HUES6 (cell line): ENCODE measurements at regions not wholly inside any gene's neighbourhood (a gene's known extent, or its start where the extent isn't known, plus 50 kb on each side); places are given as distances from the start of the nearest gene placed in this dataset.

ENCODE experiments used
- H3K27ac ChIP-seq: 2 replicates; pipeline ENCODE4 v1.7.0; 2013; ENCODE audit warnings: low read depth, mild to moderate bottlenecking, low read length, inconsistent platforms
- H3K27me3 ChIP-seq: 2 replicates; pipeline ENCODE4 v1.6.1; 2013; ENCODE audit warnings: low read length; ENCODE audit not compliant: control insufficient read depth, insufficient read depth
- H3K36me3 ChIP-seq: 2 replicates; pipeline ENCODE4 v1.6.1; 2013; ENCODE audit warnings: low read length; ENCODE audit not compliant: control insufficient read depth, insufficient read depth
- H3K4me1 ChIP-seq: 2 replicates; pipeline ENCODE4 v1.6.1; 2013; ENCODE audit warnings: low read length; ENCODE audit not compliant: control insufficient read depth, insufficient read depth
- H3K4me3 ChIP-seq: 2 replicates; pipeline ENCODE4 v1.5.1; 2013; ENCODE audit warnings: low read depth, low read length
- H3K9ac ChIP-seq: one replicate; pipeline ENCODE4 v1.6.1; 2013; ENCODE audit warnings: mild to moderate bottlenecking, low read length
- H3K9me3 ChIP-seq: 2 replicates; pipeline ENCODE4 v1.6.1; 2013; ENCODE audit warnings: low read depth, low read length; ENCODE audit not compliant: control insufficient read depth, insufficient read depth

GRCh38 chr5:61673007-61673735, 341.1 kb downstream of the ZSWIM6 start:
- Histone ChIP-seq H3K27ac (no peak overlapping the region), H3K27me3 (no peaks in the 10 kb centered on the region; the same call in 1 of the 2 replicates), H3K4me3 (no peak overlapping the region), H3K9ac (no peak overlapping the region), H3K36me3 (no peaks in the 10 kb centered on the region), H3K4me1 (no peaks in the 10 kb centered on the region), H3K9me3 (no peaks in the 10 kb centered on the region)

GRCh38 chr5:61674378-61674777, 342.3 kb downstream of the ZSWIM6 start:
- H3K9ac ChIP-seq, result no peak overlapping the region
- H3K27ac ChIP-seq, result no peak overlapping the region
- H3K27me3 ChIP-seq, result no peaks in the 10 kb centered on the region
- H3K4me1 ChIP-seq, result peaks cover under 1% of the 10 kb centered on the region; the same call in 1 of the 2 replicates
- H3K9me3 ChIP-seq, result no peaks in the 10 kb centered on the region
- H3K36me3 ChIP-seq, result no peaks in the 10 kb centered on the region
- H3K4me3 ChIP-seq, result no peak overlapping the region

- Histone ChIP-seq H3K4me3 (no peak overlapping the region), H3K36me3 (no peaks in the 10 kb centered on the region), H3K27ac (no peak overlapping the region)
Measured at GRCh38 chr5:61675015-61675692, 343.1 kb downstream of the ZSWIM6 start.

GRCh38 chr5:61677220-61677619, 345.2 kb downstream of the ZSWIM6 start:
- Histone ChIP-seq H3K9ac (no peak overlapping the region), H3K27me3 (no peaks in the 10 kb centered on the region)

More at GRCh38 chr5:61675015-61675692, 343.1 kb downstream of the ZSWIM6 start:
- H3K9me3 ChIP-seq, result no peaks in the 10 kb centered on the region
- H3K27me3 ChIP-seq, result no peaks in the 10 kb centered on the region
- peaks cover 2% of the 10 kb centered on the region; the same call in 1 of the 2 replicates for H3K4me1 ChIP-seq
- no peak overlapping the region for H3K9ac ChIP-seq

GRCh38 chr5:61678966-61679365, 346.9 kb downstream of the ZSWIM6 start:
- no peaks in the 10 kb centered on the region for H3K36me3 ChIP-seq
- H3K4me3 ChIP-seq, result no peak overlapping the region
- peaks cover 2% of the 10 kb centered on the region; the same call in 1 of the 2 replicates for H3K4me1 ChIP-seq
- no peak overlapping the region for H3K27ac ChIP-seq
- H3K9ac ChIP-seq, result no peak overlapping the region
- H3K9me3 ChIP-seq, result no peaks in the 10 kb centered on the region
- no peaks in the 10 kb centered on the region for H3K27me3 ChIP-seq

More at GRCh38 chr5:61677220-61677619, 345.2 kb downstream of the ZSWIM6 start:
- H3K36me3 ChIP-seq, result no peaks in the 10 kb centered on the region
- H3K4me1 ChIP-seq, result peaks cover 2% of the 10 kb centered on the region; the same call in 1 of the 2 replicates
- no peak overlapping the region for H3K27ac ChIP-seq
- no peaks in the 10 kb centered on the region for H3K9me3 ChIP-seq
- no peak overlapping the region for H3K4me3 ChIP-seq

- Histone ChIP-seq H3K27me3 (no peaks in the 10 kb centered on the region), H3K9me3 (no peaks in the 10 kb centered on the region), H3K4me3 (no peak overlapping the region), H3K36me3 (no peaks in the 10 kb centered on the region), H3K27ac (no peak overlapping the region), H3K9ac (no peak overlapping the region), H3K4me1 (peaks cover 2% of the 10 kb centered on the region; the same call in 1 of the 2 replicates)
Measured at GRCh38 chr5:61679562-61679961, 347.5 kb downstream of the ZSWIM6 start.

- Histone ChIP-seq H3K9me3 (no peaks in the 10 kb centered on the region), H3K27me3 (no peaks in the 10 kb centered on the region), H3K36me3 (no peaks in the 10 kb centered on the region), H3K9ac (no peak overlapping the region), H3K4me1 (peaks cover 2% of the 10 kb centered on the region; the same call in 1 of the 2 replicates), H3K4me3 (no peak overlapping the region), H3K27ac (no peak overlapping the region)
Measured at GRCh38 chr5:61680247-61680646, 348.2 kb downstream of the ZSWIM6 start.

GRCh38 chr5:61683148-61683547, 351.1 kb downstream of the ZSWIM6 start:
- no peak overlapping the region for H3K9ac ChIP-seq
- no peaks in the 10 kb centered on the region for H3K36me3 ChIP-seq
- H3K9me3 ChIP-seq, result no peaks in the 10 kb centered on the region
- no peak overlapping the region for H3K27ac ChIP-seq
- H3K27me3 ChIP-seq, result no peaks in the 10 kb centered on the region
- no peak overlapping the region for H3K4me3 ChIP-seq
- H3K4me1 ChIP-seq, result peaks cover 2% of the 10 kb centered on the region; the same call in 1 of the 2 replicates

- Histone ChIP-seq H3K9ac (no peak overlapping the region), H3K36me3 (no peaks in the 10 kb centered on the region), H3K9me3 (no peaks in the 10 kb centered on the region), H3K4me3 (no peak overlapping the region), H3K27me3 (no peaks in the 10 kb centered on the region), H3K27ac (no peak overlapping the region), H3K4me1 (peaks cover 2% of the 10 kb centered on the region; the same call in 1 of the 2 replicates)
Measured at GRCh38 chr5:61683926-61684325, 351.9 kb downstream of the ZSWIM6 start.

GRCh38 chr5:61686491-61687257, 354.6 kb downstream of the ZSWIM6 start:
- Histone ChIP-seq H3K27ac (no peak overlapping the region), H3K9me3 (no peaks in the 10 kb centered on the region), H3K36me3 (no peaks in the 10 kb centered on the region), H3K4me3 (no peak overlapping the region), H3K4me1 (no peaks in the 10 kb centered on the region), H3K27me3 (no peaks in the 10 kb centered on the region), H3K9ac (no peak overlapping the region)
